ENCODE measurements at regions not wholly inside any gene's neighbourhood (a gene's known extent, or its start where the extent isn't known, plus 50 kb on each side); places are given as distances from the start of the nearest gene placed in this dataset.
"Not testable (repeated sequence)": the region's sequence is repeated elsewhere in the genome, so short reads cannot be mapped to it uniquely, and the experiment has no call there.

- no peak for DNase-seq (ENCODE audit: low spot score)
These were observed 156.5 kb upstream of the L3MBTL4 start for GRCh38 chr18:6571239-6571602.

- DNase-seq (ENCODE audit: low spot score), result not testable (repeated sequence)
These were observed 157.3 kb upstream of the ARHGAP28 start for GRCh38 chr18:6572192-6572591.

DNA sequence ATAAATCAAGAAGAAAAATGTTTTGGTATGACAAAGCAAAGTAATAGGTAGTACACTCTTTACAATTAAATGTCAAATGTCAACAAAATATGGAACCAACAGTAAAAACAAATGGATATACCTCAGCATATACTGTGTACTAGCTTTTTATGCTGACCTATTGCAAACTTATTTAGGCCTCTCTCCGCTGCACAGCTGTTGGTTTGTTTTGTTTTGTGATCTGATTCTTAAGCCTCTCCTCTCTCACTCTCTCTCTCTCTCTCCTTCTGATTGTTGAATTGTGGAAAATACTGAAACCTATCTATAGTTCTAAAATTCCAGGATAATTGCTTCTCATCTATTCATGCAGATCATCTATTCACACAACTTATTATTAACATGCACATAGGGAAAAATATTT is 154.9 kb upstream of the ARHGAP28 start:
- no peak for DNase-seq (ENCODE audit: low spot score)

DNA sequence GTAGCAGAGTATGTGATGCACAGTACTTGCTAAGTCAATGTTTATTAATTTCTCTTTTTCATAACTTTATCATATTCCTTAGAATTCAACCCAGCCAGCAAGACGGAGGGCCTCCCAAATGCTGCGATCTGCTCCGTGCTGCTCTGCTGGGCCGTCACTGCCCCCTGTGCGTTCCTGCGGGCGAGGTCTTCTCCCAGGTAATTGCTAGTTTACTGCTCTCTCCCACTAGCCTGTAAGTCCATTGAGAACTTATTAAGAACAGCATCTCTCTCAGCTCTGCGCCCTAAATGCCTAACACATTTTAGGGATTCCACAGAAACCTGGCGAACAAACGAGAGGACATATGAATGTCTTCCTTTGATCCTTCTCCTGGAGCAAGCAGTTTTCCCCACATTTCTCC is 153.6 kb upstream of the ARHGAP28 start:
- DNase-seq (ENCODE audit: low spot score), result no peak

GRCh38 chr18:6576718-6577375 is 152.7 kb upstream of the ARHGAP28 start:
- no peak for DNase-seq (ENCODE audit: low spot score)

DNA sequence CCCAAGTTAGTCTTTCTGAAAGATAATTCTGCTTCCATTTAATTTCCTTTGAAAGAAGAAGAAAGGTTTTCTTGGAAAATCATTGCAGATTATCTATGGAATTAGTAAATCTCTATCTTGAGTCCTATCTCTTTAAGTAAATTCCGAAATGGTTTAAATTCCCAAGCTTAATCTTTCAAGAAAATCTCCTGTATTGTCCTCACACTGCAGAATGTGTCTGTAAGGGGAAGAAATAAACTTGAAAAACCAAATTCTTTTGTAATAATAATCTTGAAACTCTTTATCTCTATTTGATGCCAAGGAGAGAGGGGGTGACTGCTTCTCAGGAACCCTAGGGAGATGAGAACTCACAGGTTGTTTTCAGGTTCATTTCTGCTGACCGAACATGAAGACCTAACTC is 150.8 kb upstream of the ARHGAP28 start:
- no peak for DNase-seq (ENCODE audit: low spot score)

DNA sequence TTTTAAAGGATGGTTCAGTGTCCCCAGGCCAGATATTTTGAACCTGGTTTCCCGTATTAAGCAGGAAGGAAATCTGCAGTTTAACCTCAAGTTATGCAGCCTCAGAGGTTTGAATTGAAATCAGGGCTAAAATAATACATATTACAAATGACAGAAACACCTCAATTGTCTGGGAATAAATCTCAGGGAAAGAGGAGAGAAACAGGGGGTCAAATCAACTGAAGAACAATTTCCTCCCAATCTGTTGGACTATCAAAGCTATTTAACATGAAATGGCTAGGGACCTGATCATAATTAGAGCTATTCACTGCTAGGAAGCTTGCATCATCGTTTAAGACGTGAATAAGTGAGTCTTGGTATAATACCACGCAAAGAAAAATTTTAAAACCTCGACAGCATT is 150.0 kb upstream of the ARHGAP28 start:
- no peak for DNase-seq (ENCODE audit: low spot score)

DNA sequence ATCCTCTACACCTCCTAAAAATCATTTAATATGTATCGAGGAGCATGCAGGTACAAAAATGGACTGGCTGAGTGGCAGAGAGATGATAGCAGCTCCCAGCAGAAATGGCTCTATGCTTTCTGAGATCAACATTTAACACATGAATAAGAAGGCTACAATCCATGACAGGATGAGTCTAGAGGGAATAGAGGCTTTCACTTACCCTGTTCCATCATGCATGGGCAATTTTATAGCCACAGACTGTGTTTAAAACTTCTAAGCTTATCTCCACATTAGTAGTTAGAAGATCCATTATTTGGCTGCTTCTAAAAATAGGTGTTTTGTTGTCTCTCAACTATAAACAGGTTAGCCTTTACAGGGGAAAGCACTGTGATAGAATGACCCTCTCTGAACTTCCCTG is 149.1 kb upstream of the ARHGAP28 start:
- no peak for DNase-seq (ENCODE audit: low spot score)

- DNase-seq (ENCODE audit: low spot score), result no peak
These were observed 139.6 kb upstream of the ARHGAP28 start for GRCh38 chr18:6589923-6590322.

DNA sequence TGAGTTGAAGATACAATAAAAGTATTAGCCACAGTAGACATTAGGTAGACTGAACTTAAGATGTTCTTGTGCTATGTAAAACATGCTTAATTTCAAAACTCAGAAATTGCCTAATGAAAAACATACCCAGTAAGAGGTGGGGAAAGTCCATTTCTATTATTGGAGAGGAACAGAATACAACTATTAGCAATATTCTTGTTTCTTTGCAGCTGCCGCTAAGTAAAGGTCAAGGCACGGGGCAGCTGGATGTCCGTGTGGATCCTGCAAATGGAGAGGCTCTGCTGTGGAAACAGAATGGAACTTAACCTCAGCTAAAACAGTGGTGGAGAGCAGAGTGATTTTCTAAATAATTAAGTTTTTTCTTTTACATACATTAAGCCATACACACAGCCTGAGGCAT is 139.2 kb upstream of the ARHGAP28 start:
- no peak for DNase-seq (ENCODE audit: low spot score)

- no peak for DNase-seq (ENCODE audit: low spot score)
These were observed 138.0 kb upstream of the ARHGAP28 start for GRCh38 chr18:6591491-6591890.

DNA sequence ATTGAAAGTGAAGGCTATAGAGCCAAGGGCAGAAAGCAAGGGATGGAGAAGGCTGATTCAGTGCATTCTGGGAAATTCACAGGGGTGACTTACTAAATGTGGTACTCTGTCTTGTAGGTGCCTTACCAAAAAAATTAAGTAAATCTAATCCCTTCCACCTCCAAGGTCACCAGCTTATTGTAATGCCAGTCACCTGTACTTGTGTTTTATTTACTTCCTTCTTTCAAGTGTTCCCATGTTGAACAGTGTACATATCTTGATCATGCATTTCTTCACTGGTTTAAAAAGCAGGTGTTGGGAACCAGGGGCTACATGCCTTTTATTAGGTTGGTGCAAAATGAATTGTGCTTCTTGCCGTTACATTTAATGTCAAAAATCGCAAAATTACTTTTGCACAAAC is 137.0 kb upstream of the ARHGAP28 start:
- DNase-seq (ENCODE audit: low spot score), result no peak

DNA sequence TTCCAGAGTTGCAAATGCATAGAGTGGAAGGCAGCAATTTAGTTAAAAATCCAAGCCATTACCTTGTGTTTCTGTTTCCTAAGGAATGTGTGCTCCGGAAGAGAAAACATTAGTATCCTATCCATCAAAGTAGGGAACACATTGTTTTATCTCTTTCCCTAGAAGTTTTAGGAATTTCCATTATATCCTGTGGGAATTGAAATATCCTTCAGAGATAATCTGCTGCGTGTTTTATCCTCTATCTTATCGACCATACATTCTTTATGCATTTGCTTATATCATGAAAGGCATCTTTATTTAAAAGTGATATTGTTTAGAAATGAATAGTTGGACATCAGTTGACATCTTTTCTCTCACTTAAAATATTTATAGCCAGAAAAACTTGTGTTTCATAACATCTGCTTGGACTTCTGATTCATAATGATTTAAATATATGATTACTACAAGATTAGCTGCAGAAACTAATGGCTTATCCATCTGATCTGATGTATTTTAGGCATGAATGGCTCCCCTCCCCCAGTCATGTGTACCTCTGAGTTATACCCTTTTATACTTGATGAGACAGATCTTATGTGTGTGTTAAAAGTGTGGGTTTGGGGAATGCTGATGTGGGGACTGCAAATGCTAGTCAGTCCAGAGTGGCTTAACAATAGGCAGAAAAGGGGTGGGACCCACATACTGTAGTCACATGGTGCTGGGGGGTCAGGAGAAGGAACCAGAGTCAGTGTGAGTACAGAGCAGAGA is 136.2 kb upstream of the ARHGAP28 start:
- DNase-seq (ENCODE audit: low spot score), result no peak

- no peak for DNase-seq (ENCODE audit: low spot score)
These were observed 133.8 kb upstream of the ARHGAP28 start for GRCh38 chr18:6595666-6596065.

- DNase-seq (ENCODE audit: low spot score), result no peak
These were observed 130.9 kb upstream of the ARHGAP28 start for GRCh38 chr18:6598657-6599056.

- no peak for DNase-seq (ENCODE audit: low spot score)
These were observed 128.8 kb upstream of the ARHGAP28 start for GRCh38 chr18:6600667-6601167.

DNA sequence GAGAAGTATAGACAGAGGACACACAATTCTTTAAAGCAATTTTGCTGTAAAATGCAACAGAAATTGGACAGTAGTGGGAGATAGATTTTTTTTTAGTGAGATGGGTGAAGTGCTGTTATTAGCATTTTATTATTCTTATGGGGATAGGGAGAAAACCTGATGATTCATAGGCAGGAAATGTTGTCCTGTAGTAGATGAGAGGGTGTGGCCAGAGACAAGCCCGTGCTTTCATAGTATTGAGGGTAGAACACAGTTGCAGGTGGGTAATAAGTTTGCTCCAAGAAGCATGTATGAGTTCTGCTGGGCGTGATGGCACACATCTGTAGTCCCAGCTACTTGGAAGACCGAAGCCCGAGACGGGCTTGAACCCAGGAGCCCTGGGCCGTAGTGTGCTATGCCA is 128.3 kb upstream of the ARHGAP28 start:
- DNase-seq (ENCODE audit: low spot score), result no peak

GRCh38 chr18:6602365-6602764 is 127.2 kb upstream of the ARHGAP28 start:
- no peak for DNase-seq (ENCODE audit: low spot score)

GRCh38 chr18:6604573-6604941 is 125.0 kb upstream of the ARHGAP28 start:
- DNase-seq (ENCODE audit: low spot score), result no peak

GRCh38 chr18:6605115-6605869 is 124.2 kb upstream of the ARHGAP28 start:
- DNase-seq (ENCODE audit: low spot score), result no peak

GRCh38 chr18:6606411-6607085 is 123.0 kb upstream of the ARHGAP28 start:
- DNase-seq (ENCODE audit: low spot score), result no peak

DNA sequence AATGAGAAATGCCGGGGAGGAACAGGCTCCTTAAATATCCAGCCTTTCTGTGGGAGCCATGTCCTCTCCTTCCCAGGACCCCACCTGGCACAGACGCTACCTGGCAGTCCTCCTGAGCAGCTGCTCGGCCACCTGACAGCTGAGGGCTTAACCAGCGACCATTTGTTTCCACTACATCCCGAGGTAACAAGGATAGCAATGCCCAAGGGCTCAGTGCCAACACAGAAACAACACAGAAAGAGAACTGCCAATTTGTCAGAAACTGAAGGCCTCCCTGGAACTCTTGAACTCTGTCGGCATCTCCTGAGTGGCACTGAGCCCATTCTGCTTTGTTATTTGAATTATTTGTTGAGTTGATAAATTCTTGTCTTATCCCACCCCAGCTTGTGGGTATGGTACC is 122.2 kb upstream of the ARHGAP28 start:
- DNase-seq (ENCODE audit: low spot score), result no peak

All from germinal center (tissue), 1 donor.